ENCODE measurements at regions not wholly inside any gene's neighbourhood (a gene's known extent, or its start where the extent isn't known, plus 50 kb on each side); places are given as distances from the start of the nearest gene placed in this dataset.
"Not testable (repeated sequence)": the region's sequence is repeated elsewhere in the genome, so short reads cannot be mapped to it uniquely, and the experiment has no call there.

- Histone ChIP-seq H3K4me2 (no peak overlapping the region), H4K20me1 (ENCODE audit: insufficient read depth) (no peaks in the 10 kb centered on the region), H2AFZ (ENCODE audit: low read depth) (no peak overlapping the region), H3K4me3 (IDR thresholded peaks at IDR 0.05; ENCODE audit: insufficient read depth, low read depth, low read length) (no peak overlapping the region), H3K79me2 (ENCODE audit: insufficient read depth, low read depth) (no peaks in the 10 kb centered on the region), H3K4me1 (ENCODE audit: low read depth, poor library complexity, severe bottlenecking) (no peaks in the 10 kb centered on the region), H3K27me3 (ENCODE audit: insufficient read depth, low read depth) (no peaks in the 10 kb centered on the region), H3K9ac (no peak overlapping the region), H3K36me3 (ENCODE audit: insufficient read depth) (no peaks in the 10 kb centered on the region), H3K27ac (no peak overlapping the region)
- TF ChIP-seq CTCF (conservative IDR thresholded peaks at IDR 0.05; ENCODE audit: low read depth, low read length), result no peak
Measured at GRCh38 chr22:23499845-23500500, 80.1 kb downstream of the IGLL1 start.

GRCh38 chr22:23498811-23499798 lies 81.0 kb downstream of the IGLL1 start:
- H4K20me1 ChIP-seq (ENCODE audit: insufficient read depth), result no peaks in the 10 kb centered on the region
- no peak for TF ChIP-seq CTCF (conservative IDR thresholded peaks at IDR 0.05; ENCODE audit: low read depth, low read length)
- H3K9ac ChIP-seq, result no peak overlapping the region
- no peaks in the 10 kb centered on the region for H3K36me3 ChIP-seq (ENCODE audit: insufficient read depth)
- H3K27me3 ChIP-seq (ENCODE audit: insufficient read depth, low read depth), result no peaks in the 10 kb centered on the region
- no peak overlapping the region for H2AFZ ChIP-seq (ENCODE audit: low read depth)
- H3K4me1 ChIP-seq (ENCODE audit: low read depth, poor library complexity, severe bottlenecking), result no peaks in the 10 kb centered on the region
- H3K4me2 ChIP-seq, result no peak overlapping the region
- H3K79me2 ChIP-seq (ENCODE audit: insufficient read depth, low read depth), result no peaks in the 10 kb centered on the region
- H3K27ac ChIP-seq, result no peak overlapping the region
- no peak overlapping the region for H3K4me3 ChIP-seq (IDR thresholded peaks at IDR 0.05; ENCODE audit: insufficient read depth, low read depth, low read length)

- H3K9ac ChIP-seq; H3K4me2 ChIP-seq; H3K36me3 ChIP-seq (ENCODE audit: insufficient read depth); H3K27ac ChIP-seq; H4K20me1 ChIP-seq (ENCODE audit: insufficient read depth); H3K27me3 ChIP-seq (ENCODE audit: insufficient read depth, low read depth); H3K4me1 ChIP-seq (ENCODE audit: low read depth, poor library complexity, severe bottlenecking); H2AFZ ChIP-seq (ENCODE audit: low read depth); H3K4me3 ChIP-seq (IDR thresholded peaks at IDR 0.05; ENCODE audit: insufficient read depth, low read depth, low read length); H3K79me2 ChIP-seq (ENCODE audit: insufficient read depth, low read depth): not testable (repeated sequence)
Measured at GRCh38 chr22:23497889-23498288, 82.2 kb downstream of the IGLL1 start.

- Histone ChIP-seq H4K20me1 (ENCODE audit: insufficient read depth) (no peaks in the 10 kb centered on the region), H3K36me3 (ENCODE audit: insufficient read depth) (no peaks in the 10 kb centered on the region), H3K4me3 (IDR thresholded peaks at IDR 0.05; ENCODE audit: insufficient read depth, low read depth, low read length) (no peak overlapping the region), H3K9ac (no peak overlapping the region), H3K27ac (no peak overlapping the region), H3K27me3 (ENCODE audit: insufficient read depth, low read depth) (no peaks in the 10 kb centered on the region), H3K4me2 (no peak overlapping the region), H3K4me1 (ENCODE audit: low read depth, poor library complexity, severe bottlenecking) (no peaks in the 10 kb centered on the region), H2AFZ (ENCODE audit: low read depth) (no peak overlapping the region), H3K79me2 (ENCODE audit: insufficient read depth, low read depth) (no peaks in the 10 kb centered on the region)
- TF ChIP-seq CTCF (conservative IDR thresholded peaks at IDR 0.05; ENCODE audit: low read depth, low read length), result no peak
Measured at GRCh38 chr22:23497016-23497885, 82.8 kb downstream of the IGLL1 start.
